Neuronal stem cell (in vitro differentiated cells): ENCODE measurements at regions not wholly inside any gene's neighbourhood (a gene's known extent, or its start where the extent isn't known, plus 50 kb on each side); places are given as distances from the start of the nearest gene placed in this dataset.

Experiments used
- DNase-seq: peaks from one replicate; pipeline ENCODE4 v3.0.0-alpha.2; 2013; ENCODE audit warnings: low spot score
- H2AFZ ChIP-seq: one replicate; pipeline ENCODE4 v1.6.1; 2013; ENCODE audit warnings: mild to moderate bottlenecking, low read length, inconsistent platforms
- H2AK5ac ChIP-seq: 2 replicates; pipeline ENCODE4 v1.6.1; 2013; ENCODE audit warnings: low read depth, mild to moderate bottlenecking, inconsistent platforms, low read length, moderate library complexity, mixed read lengths
- H2BK120ac ChIP-seq: 2 replicates; pipeline ENCODE4 v1.6.1; 2013; ENCODE audit warnings: low read depth, mild to moderate bottlenecking, inconsistent platforms, low read length, moderate library complexity, mixed read lengths
- H2BK12ac ChIP-seq: one replicate; pipeline ENCODE4 v1.6.1; 2013; ENCODE audit warnings: low read length, inconsistent platforms
- H2BK15ac ChIP-seq: 2 replicates; pipeline ENCODE4 v1.6.1; 2013; ENCODE audit warnings: mild to moderate bottlenecking, low read length, inconsistent platforms, mixed read lengths
- H2BK5ac ChIP-seq: one replicate; pipeline ENCODE4 v1.6.1; 2013; ENCODE audit warnings: inconsistent platforms, mild to moderate bottlenecking, low read length, moderate library complexity
- H3K14ac ChIP-seq: one replicate; pipeline ENCODE4 v1.6.1; 2013; ENCODE audit warnings: low read length, inconsistent platforms
- H3K18ac ChIP-seq: 2 replicates; pipeline ENCODE4 v1.6.1; 2013; ENCODE audit warnings: low read length, inconsistent platforms
- H3K23ac ChIP-seq: 2 replicates; pipeline ENCODE4 v1.6.1; 2013; ENCODE audit warnings: low read depth, mild to moderate bottlenecking, mixed read lengths, low read length, inconsistent platforms; ENCODE audit not compliant: poor library complexity
- H3K27ac ChIP-seq: replicated peaks from 3 replicates; pipeline ENCODE4 v1.5.1; 2013; ENCODE audit warnings: low read length, inconsistent platforms
- H3K27me3 ChIP-seq, 3 experiments: 2 replicates each; pipeline ENCODE4 v1.6.1; 2013; ENCODE audit warnings: low read length in 3 of 3, mild to moderate bottlenecking in 2 of 3, inconsistent platforms in 1 of 3, low read depth in 1 of 3, mixed read lengths in 1 of 3, moderate library complexity in 1 of 3; ENCODE audit not compliant: control insufficient read depth in 3 of 3, insufficient read depth in 3 of 3
- H3K36me3 ChIP-seq, 2 donors: replicated peaks in 1 of 2; 2 replicates each; pipeline ENCODE4 v1.6.1; 2013; ENCODE audit warnings: low read length in 2 of 2; ENCODE audit not compliant: control insufficient read depth in 2 of 2, insufficient read depth in 2 of 2
- H3K4ac ChIP-seq: 2 replicates; pipeline ENCODE4 v1.6.1; 2013; ENCODE audit warnings: inconsistent platforms, mild to moderate bottlenecking, low read length, moderate library complexity
- H3K4me1 ChIP-seq, 2 donors: 1 replicate in 1 of 2; 2 replicates in 1 of 2; pipeline ENCODE4 v1.6.1; 2013; ENCODE audit warnings: low read length in 2 of 2, low read depth in 1 of 2; ENCODE audit not compliant: control insufficient read depth in 2 of 2, insufficient read depth in 1 of 2
- H3K4me2 ChIP-seq: one replicate; pipeline ENCODE4 v1.6.1; 2013; ENCODE audit warnings: mild to moderate bottlenecking, low read length, inconsistent platforms; ENCODE audit not compliant: insufficient read depth, poor library complexity, severe bottlenecking
- H3K4me3 ChIP-seq, 2 donors: 2 replicates each; pipeline ENCODE4 v1.5.1; 2013; ENCODE audit warnings: low read length in 2 of 2, mild to moderate bottlenecking in 2 of 2, inconsistent platforms in 1 of 2, moderate library complexity in 1 of 2
- H3K79me1 ChIP-seq: one replicate; pipeline ENCODE4 v1.6.1; 2013; ENCODE audit warnings: low read depth, mild to moderate bottlenecking, inconsistent platforms, low read length, moderate library complexity
- H3K9ac ChIP-seq: one replicate; pipeline ENCODE4 v1.6.1; 2013; ENCODE audit warnings: mild to moderate bottlenecking, low read depth, low read length, inconsistent platforms; ENCODE audit not compliant: poor library complexity
- H3K9me3 ChIP-seq, 2 donors: replicated peaks in 1 of 2; 2 replicates each; pipeline versions ENCODE3 to v1.6.1; 2013; ENCODE audit warnings: low read length in 2 of 2, mild to moderate bottlenecking in 2 of 2, inconsistent platforms in 1 of 2, low read depth in 1 of 2, mixed read lengths in 1 of 2, moderate library complexity in 1 of 2; ENCODE audit not compliant: control insufficient read depth in 2 of 2, insufficient read depth in 1 of 2
- H4K8ac ChIP-seq: one replicate; pipeline ENCODE4 v1.6.1; 2013; ENCODE audit warnings: low read depth, mild to moderate bottlenecking, inconsistent platforms, low read length, moderate library complexity
- H4K91ac ChIP-seq: one replicate; pipeline ENCODE4 v1.6.1; 2013; ENCODE audit warnings: low read length, low read depth, mild to moderate bottlenecking, inconsistent platforms; ENCODE audit not compliant: poor library complexity
- WGBS, 2 donors: extraction: QIAGEN DNeasy Blood & Tissue Kit; methylation state at CpG; one replicate each; pipeline ENCODE4 v1.1.7; 2013; ENCODE audit warnings: missing lambda C conversion rate in 2 of 2, mixed read lengths in 1 of 2; ENCODE audit not compliant: insufficient read length in 2 of 2, insufficient replicate concordance in 1 of 2; ENCODE audit errors: extremely low coverage in 2 of 2; 5-methylcytosine and 5-hydroxymethylcytosine counted together

GRCh38 chr14:49315570-49315969 is 270.6 kb downstream of the RPS29 start:
- H2AK5ac ChIP-seq: no peak overlapping the region
- no peak overlapping the region for H4K8ac ChIP-seq
- H3K36me3 ChIP-seq: no peaks in the 10 kb centered on the region
- no peaks in the 10 kb centered on the region for H3K4me1 ChIP-seq
- H3K14ac ChIP-seq: no peak overlapping the region
- no peak overlapping the region for H2BK5ac ChIP-seq
- H2AFZ ChIP-seq: no peak overlapping the region
- no peaks in the 10 kb centered on the region for H3K27me3 ChIP-seq
- H3K4ac ChIP-seq: no peak overlapping the region
- no peak overlapping the region for H3K27ac ChIP-seq
- H3K4me3 ChIP-seq: no peak overlapping the region
- no peak overlapping the region for H2BK15ac ChIP-seq
- no peak overlapping the region for H3K23ac ChIP-seq
- no CpG with 5 or more reads among the region's 4 CpGs for WGBS, 2 donors
- H3K18ac ChIP-seq: no peak overlapping the region
- no peak overlapping the region for H3K9ac ChIP-seq
- no peaks in the 10 kb centered on the region for H3K9me3 ChIP-seq
- DNase-seq: no peak
- no peak overlapping the region for H3K4me2 ChIP-seq
- no peak overlapping the region for H2BK12ac ChIP-seq
- H2BK120ac ChIP-seq: no peak overlapping the region
- H4K91ac ChIP-seq: no peak overlapping the region
- no peaks in the 10 kb centered on the region for H3K79me1 ChIP-seq

GRCh38 chr14:49314737-49315136 is 271.4 kb downstream of the RPS29 start:
- no peak overlapping the region for H3K4ac ChIP-seq
- H3K27ac ChIP-seq: no peak overlapping the region
- no peak overlapping the region for H2BK12ac ChIP-seq
- H4K91ac ChIP-seq: no peak overlapping the region
- H3K9ac ChIP-seq: no peak overlapping the region
- no peak overlapping the region for H3K4me3 ChIP-seq
- H3K9me3 ChIP-seq: no peaks in the 10 kb centered on the region
- no peak overlapping the region for H3K4me2 ChIP-seq
- no peak overlapping the region for H3K23ac ChIP-seq
- H2BK15ac ChIP-seq: no peak overlapping the region
- no peak overlapping the region for H3K18ac ChIP-seq
- H4K8ac ChIP-seq: no peak overlapping the region
- no peak overlapping the region for H3K14ac ChIP-seq
- no peak overlapping the region for H2AK5ac ChIP-seq
- WGBS, 2 donors: no CpG with 5 or more reads among the region's 3 CpGs
- H3K79me1 ChIP-seq: no peaks in the 10 kb centered on the region
- H3K36me3 ChIP-seq: no peaks in the 10 kb centered on the region
- H2BK5ac ChIP-seq: no peak overlapping the region
- H2AFZ ChIP-seq: no peak overlapping the region
- no peak for DNase-seq
- no peaks in the 10 kb centered on the region for H3K27me3 ChIP-seq
- no peak overlapping the region for H2BK120ac ChIP-seq
- H3K4me1 ChIP-seq: no peaks in the 10 kb centered on the region

GRCh38 chr14:49313108-49313507 is 273.1 kb downstream of the RPS29 start:
- H3K27me3 ChIP-seq: no peaks in the 10 kb centered on the region
- H3K36me3 ChIP-seq: no peaks in the 10 kb centered on the region
- no peak overlapping the region for H2BK15ac ChIP-seq
- no peak for DNase-seq
- H3K27ac ChIP-seq: no peak overlapping the region
- no peak overlapping the region for H2AFZ ChIP-seq
- no peak overlapping the region for H3K9ac ChIP-seq
- no peak overlapping the region for H2BK5ac ChIP-seq
- no peak overlapping the region for H3K14ac ChIP-seq
- no peaks in the 10 kb centered on the region for H3K9me3 ChIP-seq
- no peak overlapping the region for H4K91ac ChIP-seq
- no peaks in the 10 kb centered on the region for H3K79me1 ChIP-seq
- H2BK12ac ChIP-seq: no peak overlapping the region
- H3K18ac ChIP-seq: no peak overlapping the region
- H4K8ac ChIP-seq: no peak overlapping the region
- H2BK120ac ChIP-seq: no peak overlapping the region
- no peak overlapping the region for H3K23ac ChIP-seq
- no peak overlapping the region for H3K4ac ChIP-seq
- H3K4me3 ChIP-seq: no peak overlapping the region
- no peak overlapping the region for H2AK5ac ChIP-seq
- H3K4me1 ChIP-seq: no peaks in the 10 kb centered on the region
- no peak overlapping the region for H3K4me2 ChIP-seq

GRCh38 chr14:49310298-49310697 is 275.9 kb downstream of the RPS29 start:
- Histone ChIP-seq H4K91ac (no peak overlapping the region), H3K9me3 (no peaks in the 10 kb centered on the region), H3K79me1 (no peaks in the 10 kb centered on the region), H2BK5ac (no peak overlapping the region), H3K36me3 (no peaks in the 10 kb centered on the region), H3K4me1 (no peaks in the 10 kb centered on the region), H3K27me3 (no peaks in the 10 kb centered on the region), H3K23ac (no peak overlapping the region), H3K14ac (no peak overlapping the region), H3K9ac (no peak overlapping the region), H2BK12ac (no peak overlapping the region), H2BK15ac (no peak overlapping the region), H3K4me3 (no peak overlapping the region), H3K27ac (no peak overlapping the region), H3K4ac (no peak overlapping the region), H3K18ac (no peak overlapping the region), H2BK120ac (no peak overlapping the region), H2AK5ac (no peak overlapping the region), H3K4me2 (no peak overlapping the region), H2AFZ (no peak overlapping the region), H4K8ac (no peak overlapping the region)
- no peak for DNase-seq
